NCI-H2171 (cell line): ENCODE measurements at regions not wholly inside any gene's neighbourhood (a gene's known extent, or its start where the extent isn't known, plus 50 kb on each side); places are given as distances from the start of the nearest gene placed in this dataset.

ENCODE experiments used
- DNase-seq: peaks from one replicate; lab custom pipeline; 2025; lab: John Stamatoyannopoulos, UW

GRCh38 chr6:105765239-105765638 lies 320.9 kb upstream of the PRDM1 start:
- no peak for DNase-seq

GRCh38 chr6:105764315-105764714 lies 321.8 kb upstream of the PRDM1 start:
- no peak for DNase-seq

GRCh38 chr6:105763866-105764265 lies 322.3 kb upstream of the PRDM1 start:
- DNase-seq, result no peak

- no peak for DNase-seq
These were observed 325.4 kb upstream of the PRDM1 start for GRCh38 chr6:105760746-105761145.

GRCh38 chr6:105759946-105760345 lies 326.2 kb upstream of the PRDM1 start:
- DNase-seq, result no peak

- no peak for DNase-seq
These were observed 327.1 kb upstream of the PRDM1 start for GRCh38 chr6:105759015-105759414.

GRCh38 chr6:105757512-105758200 lies 328.5 kb upstream of the PRDM1 start:
- DNase-seq, result peak; percentile 3

- DNase-seq, result no peak
These were observed 330.3 kb upstream of the PRDM1 start for GRCh38 chr6:105755885-105756284.

GRCh38 chr6:105753620-105754211 lies 332.4 kb upstream of the PRDM1 start:
- no peak for DNase-seq

- no peak for DNase-seq
These were observed 332.9 kb upstream of the PRDM1 start for GRCh38 chr6:105753207-105753606.

- no peak for DNase-seq
These were observed 336.0 kb upstream of the PRDM1 start for GRCh38 chr6:105750089-105750488.

GRCh38 chr6:105748737-105749161 lies 337.4 kb upstream of the PRDM1 start:
- DNase-seq, result no peak

GRCh38 chr6:105747823-105748405 lies 338.2 kb upstream of the PRDM1 start:
- no peak for DNase-seq

GRCh38 chr6:105746509-105746908 lies 339.6 kb upstream of the PRDM1 start:
- no peak for DNase-seq

GRCh38 chr6:105746130-105746505 lies 340.0 kb upstream of the PRDM1 start:
- no peak for DNase-seq

GRCh38 chr6:105745464-105746129 lies 340.5 kb upstream of the PRDM1 start:
- DNase-seq, result no peak

- no peak for DNase-seq
These were observed 341.3 kb upstream of the PRDM1 start for GRCh38 chr6:105744815-105745214.

GRCh38 chr6:105740946-105741645 lies 338.2 kb upstream of the PREP start:
- no peak for DNase-seq

- no peak for DNase-seq
These were observed 336.9 kb upstream of the PREP start for GRCh38 chr6:105739764-105740163.

- DNase-seq, result peak; percentile 2
These were observed 330.8 kb upstream of the PREP start for GRCh38 chr6:105733556-105734162.

- DNase-seq, result no peak
These were observed 326.1 kb upstream of the PREP start for GRCh38 chr6:105728995-105729394.
